NB4 (cell line): ENCODE measurements at regions not wholly inside any gene's neighbourhood (a gene's known extent, or its start where the extent isn't known, plus 50 kb on each side); places are given as distances from the start of the nearest gene placed in this dataset.

ENCODE experiments used
- DNase-seq: peaks from one replicate; pipeline ENCODE4 v3.0.0; 2010; ENCODE audit warnings: low read depth
- H3K4me3 ChIP-seq: one replicate; pipeline ENCODE4 v1.5.1; 2011; ENCODE audit warnings: mild to moderate bottlenecking, low read depth, low read length, moderate library complexity
- CTCF ChIP-seq: IDR thresholded peaks from one replicate; pipeline ENCODE4 v1.5.1; 2012; ENCODE audit warnings: low read depth, low read length
- MAX ChIP-seq: IDR thresholded peaks from 2 replicates; pipeline ENCODE4 v1.6.1; 2011; ENCODE audit warnings: low read depth, low read length
- MYC ChIP-seq: IDR thresholded peaks from 2 replicates; pipeline ENCODE4 v1.6.1; 2011; ENCODE audit warnings: low read depth, low read length
- POLR2A ChIP-seq: IDR thresholded peaks from 2 replicates; pipeline ENCODE4 v1.6.1; 2011; ENCODE audit warnings: mild to moderate bottlenecking; ENCODE audit not compliant: insufficient read length; ENCODE audit errors: extremely low read depth

GRCh38 chr2:145600811-145601210 is 1080.9 kb upstream of the ZEB2 start:
- DNase-seq: no peak
- no peak overlapping the region for H3K4me3 ChIP-seq
- no peak for TF ChIP-seq MYC

GRCh38 chr2:145599756-145600155 is 1079.8 kb upstream of the ZEB2 start:
- no peak for DNase-seq
- no peak overlapping the region for H3K4me3 ChIP-seq
- TF ChIP-seq CTCF (no peak), MAX (no peak), MYC (no peak), POLR2A (no peak)

GRCh38 chr2:145598434-145598833 is 1078.5 kb upstream of the ZEB2 start:
- H3K4me3 ChIP-seq: no peak overlapping the region
- TF ChIP-seq MAX (no peak), MYC (no peak), CTCF (no peak), POLR2A (no peak)
- no peak for DNase-seq

GRCh38 chr2:145597809-145598208 is 1077.9 kb upstream of the ZEB2 start:
- H3K4me3 ChIP-seq: no peak overlapping the region
- TF ChIP-seq MAX: no peak
- no peak for TF ChIP-seq CTCF
- TF ChIP-seq POLR2A: no peak
- no peak for TF ChIP-seq MYC
- DNase-seq: no peak

- DNase-seq: no peak
- TF ChIP-seq MAX (no peak), MYC (no peak), POLR2A (no peak), CTCF (no peak)
- H3K4me3 ChIP-seq: no peak overlapping the region
Measured at GRCh38 chr2:145597006-145597405, 1077.1 kb upstream of the ZEB2 start.

- H3K4me3 ChIP-seq: no peak overlapping the region
- no peak for DNase-seq
- TF ChIP-seq MYC (no peak), CTCF (no peak), MAX (no peak), POLR2A (no peak)
Measured at GRCh38 chr2:145596416-145596815, 1076.5 kb upstream of the ZEB2 start.
